MM.1S (cell line): ENCODE measurements at regions not wholly inside any gene's neighbourhood (a gene's known extent, or its start where the extent isn't known, plus 50 kb on each side); places are given as distances from the start of the nearest gene placed in this dataset.

Experiments
- EZH2phosphoT487 ChIP-seq: fragments of 300-600 bp; sonication (generic); IDR thresholded peaks from 2 replicates; pipeline ENCODE4 v1.6.1; 2018; ENCODE audit warnings: antibody characterized with exemption, low read length
- TF ChIP-seq, protein P1 (sequence below): fragments of 300-600 bp; sonication (generic); IDR thresholded peaks from 2 replicates; pipeline ENCODE4 v1.5.1; 2016; ENCODE audit warnings: antibody characterized with exemption, low read length, mixed read lengths

DNA sequence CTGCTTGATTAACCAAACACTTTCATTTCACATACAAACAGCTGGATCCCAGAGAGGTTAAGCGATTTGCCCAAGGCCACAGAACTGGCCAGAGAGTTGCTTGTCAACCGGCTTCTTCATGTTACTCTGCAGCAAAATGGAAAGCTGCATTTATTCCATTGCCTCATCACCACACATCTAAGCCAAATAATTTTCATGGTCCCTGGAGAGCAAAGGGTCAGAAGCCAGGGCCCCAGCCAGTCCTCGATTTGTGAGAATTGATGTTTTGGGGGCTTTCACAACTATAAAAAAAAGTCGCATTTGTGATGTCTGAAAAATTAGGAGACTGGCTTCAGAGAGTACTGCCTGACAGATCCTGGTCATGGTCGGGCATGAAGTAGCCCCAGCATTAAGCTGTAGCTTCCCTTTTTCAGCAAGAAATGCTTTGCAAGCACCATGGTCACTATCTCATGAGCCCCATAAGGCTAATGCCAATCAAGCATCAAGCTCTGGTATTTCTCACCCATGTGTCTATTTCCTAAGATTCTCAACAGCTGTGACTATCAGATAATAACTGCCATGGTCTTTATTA is 95.8 kb downstream of the BANF2 start:
- TF ChIP-seq, protein P1, sequence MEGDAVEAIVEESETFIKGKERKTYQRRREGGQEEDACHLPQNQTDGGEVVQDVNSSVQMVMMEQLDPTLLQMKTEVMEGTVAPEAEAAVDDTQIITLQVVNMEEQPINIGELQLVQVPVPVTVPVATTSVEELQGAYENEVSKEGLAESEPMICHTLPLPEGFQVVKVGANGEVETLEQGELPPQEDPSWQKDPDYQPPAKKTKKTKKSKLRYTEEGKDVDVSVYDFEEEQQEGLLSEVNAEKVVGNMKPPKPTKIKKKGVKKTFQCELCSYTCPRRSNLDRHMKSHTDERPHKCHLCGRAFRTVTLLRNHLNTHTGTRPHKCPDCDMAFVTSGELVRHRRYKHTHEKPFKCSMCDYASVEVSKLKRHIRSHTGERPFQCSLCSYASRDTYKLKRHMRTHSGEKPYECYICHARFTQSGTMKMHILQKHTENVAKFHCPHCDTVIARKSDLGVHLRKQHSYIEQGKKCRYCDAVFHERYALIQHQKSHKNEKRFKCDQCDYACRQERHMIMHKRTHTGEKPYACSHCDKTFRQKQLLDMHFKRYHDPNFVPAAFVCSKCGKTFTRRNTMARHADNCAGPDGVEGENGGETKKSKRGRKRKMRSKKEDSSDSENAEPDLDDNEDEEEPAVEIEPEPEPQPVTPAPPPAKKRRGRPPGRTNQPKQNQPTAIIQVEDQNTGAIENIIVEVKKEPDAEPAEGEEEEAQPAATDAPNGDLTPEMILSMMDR, result no peak
- TF ChIP-seq EZH2phosphoT487, result no peak
